SU-DHL-6 (cell line): ENCODE measurements at regions not wholly inside any gene's neighbourhood (a gene's known extent, or its start where the extent isn't known, plus 50 kb on each side); places are given as distances from the start of the nearest gene placed in this dataset.

ENCODE experiments used
- EZH2phosphoT487 ChIP-seq: fragments of 200-600 bp; sonication (generic), shearing (Covaris generic); conservative IDR thresholded peaks from 2 replicates; pipeline ENCODE4 v1.6.1; 2018; ENCODE audit warnings: mild to moderate bottlenecking, antibody characterized with exemption, low read length, moderate library complexity, mixed read lengths
- TF ChIP-seq, protein P1 (sequence below): fragments of 200-600 bp; sonication (generic); IDR thresholded peaks from one replicate; pipeline ENCODE4 v1.5.1; 2017; ENCODE audit warnings: antibody characterized with exemption, mild to moderate bottlenecking, low read length, moderate library complexity; ENCODE audit not compliant: insufficient read depth, poor library complexity, severe bottlenecking

DNA sequence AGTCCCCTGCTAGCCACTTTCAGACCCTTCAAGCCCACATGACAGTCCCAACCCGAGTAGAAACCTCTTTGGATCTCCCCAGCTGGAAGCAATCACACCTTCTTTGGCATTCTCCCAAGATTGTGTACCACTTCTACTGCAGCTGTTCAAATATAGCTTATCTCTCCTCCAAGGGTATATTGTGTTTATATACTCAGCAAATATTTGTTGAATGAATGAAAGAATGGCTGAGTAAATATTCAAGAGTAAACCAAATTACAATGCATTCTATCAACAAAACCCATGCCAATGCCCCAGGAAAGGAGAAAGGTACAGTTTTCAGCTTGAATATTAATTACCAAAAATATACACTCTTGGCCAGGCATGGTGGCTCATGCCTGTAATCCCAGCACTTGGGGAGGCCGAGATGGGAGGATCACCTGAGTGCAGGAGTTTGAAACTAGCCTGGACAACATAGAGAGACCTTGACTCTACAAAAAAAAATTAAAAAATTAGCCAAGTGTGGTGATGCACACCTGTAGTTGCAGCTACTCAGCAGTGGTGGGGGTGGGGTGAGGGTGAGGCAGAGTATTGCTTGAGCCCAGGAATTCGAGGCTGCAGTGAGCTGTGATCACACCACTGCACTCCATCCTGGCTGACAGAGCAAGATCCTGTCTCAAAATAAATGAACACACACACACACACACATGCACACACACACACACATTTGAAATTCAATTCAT, 68.5 kb downstream of the NIBAN1 start:
- TF ChIP-seq, protein P1, sequence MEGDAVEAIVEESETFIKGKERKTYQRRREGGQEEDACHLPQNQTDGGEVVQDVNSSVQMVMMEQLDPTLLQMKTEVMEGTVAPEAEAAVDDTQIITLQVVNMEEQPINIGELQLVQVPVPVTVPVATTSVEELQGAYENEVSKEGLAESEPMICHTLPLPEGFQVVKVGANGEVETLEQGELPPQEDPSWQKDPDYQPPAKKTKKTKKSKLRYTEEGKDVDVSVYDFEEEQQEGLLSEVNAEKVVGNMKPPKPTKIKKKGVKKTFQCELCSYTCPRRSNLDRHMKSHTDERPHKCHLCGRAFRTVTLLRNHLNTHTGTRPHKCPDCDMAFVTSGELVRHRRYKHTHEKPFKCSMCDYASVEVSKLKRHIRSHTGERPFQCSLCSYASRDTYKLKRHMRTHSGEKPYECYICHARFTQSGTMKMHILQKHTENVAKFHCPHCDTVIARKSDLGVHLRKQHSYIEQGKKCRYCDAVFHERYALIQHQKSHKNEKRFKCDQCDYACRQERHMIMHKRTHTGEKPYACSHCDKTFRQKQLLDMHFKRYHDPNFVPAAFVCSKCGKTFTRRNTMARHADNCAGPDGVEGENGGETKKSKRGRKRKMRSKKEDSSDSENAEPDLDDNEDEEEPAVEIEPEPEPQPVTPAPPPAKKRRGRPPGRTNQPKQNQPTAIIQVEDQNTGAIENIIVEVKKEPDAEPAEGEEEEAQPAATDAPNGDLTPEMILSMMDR = no peak
- no peak for TF ChIP-seq EZH2phosphoT487
